ES-I3 (cell line): ENCODE measurements at regions not wholly inside any gene's neighbourhood (a gene's known extent, or its start where the extent isn't known, plus 50 kb on each side); places are given as distances from the start of the nearest gene placed in this dataset.
"Not testable (repeated sequence)": the region's sequence is repeated elsewhere in the genome, so short reads cannot be mapped to it uniquely, and the experiment has no call there.

Source experiments
- H3K36me3 ChIP-seq: 2 replicates; pipeline ENCODE4 v1.6.1; 2013; ENCODE audit warnings: mild to moderate bottlenecking, low read length, control low read depth, moderate library complexity; ENCODE audit not compliant: insufficient read depth
- H3K4me1 ChIP-seq: 2 replicates; pipeline ENCODE4 v1.6.1; 2013; ENCODE audit warnings: mild to moderate bottlenecking, control low read depth, low read length; ENCODE audit not compliant: insufficient read depth
- H3K9ac ChIP-seq: 2 replicates; pipeline ENCODE4 v1.6.1; 2013; ENCODE audit warnings: low read depth, mild to moderate bottlenecking, low read length, moderate library complexity
- H3K9me3 ChIP-seq: 2 replicates; pipeline ENCODE4 v1.6.1; 2013; ENCODE audit warnings: mild to moderate bottlenecking, low read length, moderate library complexity; ENCODE audit not compliant: control insufficient read depth, insufficient read depth

GRCh38 chr21:35982717-35983116 lies 77.6 kb downstream of the SETD4 start:
- no peaks in the 10 kb centered on the region for H3K36me3 ChIP-seq

GRCh38 chr21:35981514-35982070 lies 78.7 kb downstream of the SETD4 start:
- Histone ChIP-seq H3K4me1 (no peaks in the 10 kb centered on the region), H3K9me3 (no peaks in the 10 kb centered on the region), H3K36me3 (no peaks in the 10 kb centered on the region), H3K9ac (no peak overlapping the region)

More at GRCh38 chr21:35982717-35983116, 77.6 kb downstream of the SETD4 start:
- no peak overlapping the region for H3K9ac ChIP-seq
- H3K4me1 ChIP-seq, result no peaks in the 10 kb centered on the region
- no peaks in the 10 kb centered on the region for H3K9me3 ChIP-seq

GRCh38 chr21:35980821-35981220 lies 79.5 kb downstream of the SETD4 start:
- Histone ChIP-seq H3K9me3 (no peaks in the 10 kb centered on the region), H3K4me1 (no peaks in the 10 kb centered on the region), H3K36me3 (no peaks in the 10 kb centered on the region), H3K9ac (no peak overlapping the region)

- not testable (repeated sequence) for H3K36me3 ChIP-seq, H3K4me1 ChIP-seq, H3K9ac ChIP-seq, H3K9me3 ChIP-seq
Measured at GRCh38 chr21:35977860-35978259, 82.5 kb downstream of the SETD4 start.

- Histone ChIP-seq H3K4me1 (no peaks in the 10 kb centered on the region), H3K36me3 (no peaks in the 10 kb centered on the region), H3K9me3 (no peaks in the 10 kb centered on the region), H3K9ac (no peak overlapping the region)
Measured at GRCh38 chr21:35976929-35977328, 83.4 kb downstream of the SETD4 start.

GRCh38 chr21:35976481-35976880 lies 83.8 kb downstream of the SETD4 start:
- no peaks in the 10 kb centered on the region for H3K4me1 ChIP-seq
- H3K9me3 ChIP-seq, result no peaks in the 10 kb centered on the region
- H3K36me3 ChIP-seq, result no peaks in the 10 kb centered on the region
- H3K9ac ChIP-seq, result no peak overlapping the region

- no peaks in the 10 kb centered on the region for H3K36me3 ChIP-seq
- no peaks in the 10 kb centered on the region for H3K9me3 ChIP-seq
- H3K4me1 ChIP-seq, result no peaks in the 10 kb centered on the region
- H3K9ac ChIP-seq, result no peak overlapping the region
Measured at GRCh38 chr21:35974775-35975174, 85.6 kb downstream of the SETD4 start.

- H3K36me3 ChIP-seq, result no peaks in the 10 kb centered on the region
- H3K9me3 ChIP-seq, result no peaks in the 10 kb centered on the region
- H3K9ac ChIP-seq, result no peak overlapping the region
- no peaks in the 10 kb centered on the region for H3K4me1 ChIP-seq
Measured at GRCh38 chr21:35971824-35972223, 88.5 kb downstream of the SETD4 start.

GRCh38 chr21:35969281-35969680 lies 91.0 kb downstream of the SETD4 start:
- no peak overlapping the region for H3K9ac ChIP-seq
- H3K9me3 ChIP-seq, result no peaks in the 10 kb centered on the region
- H3K36me3 ChIP-seq, result no peaks in the 10 kb centered on the region
- H3K4me1 ChIP-seq, result no peaks in the 10 kb centered on the region

GRCh38 chr21:35968564-35968963 lies 91.8 kb downstream of the SETD4 start:
- no peaks in the 10 kb centered on the region for H3K9me3 ChIP-seq
- no peak overlapping the region for H3K9ac ChIP-seq
- H3K36me3 ChIP-seq, result no peaks in the 10 kb centered on the region
- H3K4me1 ChIP-seq, result no peaks in the 10 kb centered on the region

- Histone ChIP-seq H3K4me1 (no peaks in the 10 kb centered on the region), H3K9ac (no peak overlapping the region), H3K36me3 (no peaks in the 10 kb centered on the region), H3K9me3 (no peaks in the 10 kb centered on the region)
Measured at GRCh38 chr21:35965699-35966098, 94.6 kb downstream of the SETD4 start.

- Histone ChIP-seq H3K9me3 (no peaks in the 10 kb centered on the region), H3K36me3 (no peaks in the 10 kb centered on the region), H3K9ac (no peak overlapping the region), H3K4me1 (no peaks in the 10 kb centered on the region)
Measured at GRCh38 chr21:35963920-35964451, 96.3 kb downstream of the SETD4 start.

- Histone ChIP-seq H3K4me1 (no peaks in the 10 kb centered on the region), H3K36me3 (no peaks in the 10 kb centered on the region), H3K9ac (no peak overlapping the region), H3K9me3 (no peaks in the 10 kb centered on the region)
Measured at GRCh38 chr21:35962917-35963316, 97.4 kb downstream of the SETD4 start.

- no peaks in the 10 kb centered on the region for H3K4me1 ChIP-seq
- H3K9me3 ChIP-seq, result no peaks in the 10 kb centered on the region
- H3K36me3 ChIP-seq, result no peaks in the 10 kb centered on the region
- H3K9ac ChIP-seq, result no peak overlapping the region
Measured at GRCh38 chr21:35954066-35954465, 106.3 kb downstream of the SETD4 start.

GRCh38 chr21:35953597-35953996 lies 106.7 kb downstream of the SETD4 start:
- Histone ChIP-seq H3K4me1 (no peaks in the 10 kb centered on the region), H3K9ac (no peak overlapping the region), H3K36me3 (no peaks in the 10 kb centered on the region), H3K9me3 (no peaks in the 10 kb centered on the region)
